ENCODE measurements at regions not wholly inside any gene's neighbourhood (a gene's known extent, or its start where the extent isn't known, plus 50 kb on each side); places are given as distances from the start of the nearest gene placed in this dataset.

GRCh38 chr2:144707736-144708326, 187.9 kb upstream of the ZEB2 start:
- no peak for DNase-seq

GRCh38 chr2:144706647-144707046, 186.7 kb upstream of the ZEB2 start:
- DNase-seq, result no peak

GRCh38 chr2:144705328-144706245, 185.7 kb upstream of the ZEB2 start:
- DNase-seq, result no peak

- DNase-seq, result no peak
These were observed 184.8 kb upstream of the ZEB2 start for GRCh38 chr2:144704709-144705095.

GRCh38 chr2:144703852-144704708, 184.2 kb upstream of the ZEB2 start:
- DNase-seq, result no peak

- no peak for DNase-seq
These were observed 182.1 kb upstream of the ZEB2 start for GRCh38 chr2:144702051-144702450.

GRCh38 chr2:144701259-144701658, 181.3 kb upstream of the ZEB2 start:
- DNase-seq, result no peak

- no peak for DNase-seq
These were observed 178.2 kb upstream of the ZEB2 start for GRCh38 chr2:144698156-144698555.

GRCh38 chr2:144695657-144696056, 175.7 kb upstream of the ZEB2 start:
- no peak for DNase-seq

- DNase-seq, result no peak
These were observed 174.5 kb upstream of the ZEB2 start for GRCh38 chr2:144694456-144694855.

GRCh38 chr2:144693179-144693578, 173.3 kb upstream of the ZEB2 start:
- DNase-seq, result no peak

- no peak for DNase-seq
These were observed 172.7 kb upstream of the ZEB2 start for GRCh38 chr2:144692661-144693060.

- no peak for DNase-seq
These were observed 170.9 kb upstream of the ZEB2 start for GRCh38 chr2:144690771-144691170.

GRCh38 chr2:144686518-144687215, 166.7 kb upstream of the ZEB2 start:
- DNase-seq, result no peak

GRCh38 chr2:144683966-144684365, 164.0 kb upstream of the ZEB2 start:
- no peak for DNase-seq

GRCh38 chr2:144683107-144683753, 163.3 kb upstream of the ZEB2 start:
- no peak for DNase-seq

- DNase-seq, result no peak
These were observed 162.3 kb upstream of the ZEB2 start for GRCh38 chr2:144682248-144682647.

GRCh38 chr2:144681389-144681788, 161.5 kb upstream of the ZEB2 start:
- no peak for DNase-seq

GRCh38 chr2:144679942-144680341, 160.0 kb upstream of the ZEB2 start:
- DNase-seq, result peak; percentile 74

GRCh38 chr2:144678736-144679135, 158.8 kb upstream of the ZEB2 start:
- peak; percentile 67 for DNase-seq

GRCh38 chr2:144675731-144676130, 155.8 kb upstream of the ZEB2 start:
- no peak for DNase-seq

GRCh38 chr2:144675331-144675730, 155.4 kb upstream of the ZEB2 start:
- no peak for DNase-seq

Data from DMS79 treated with DMSO at 0.1 percent for 48 hours (cell line).